D721Med (cell line): ENCODE measurements at regions not wholly inside any gene's neighbourhood (a gene's known extent, or its start where the extent isn't known, plus 50 kb on each side); places are given as distances from the start of the nearest gene placed in this dataset.

ENCODE experiments used
- DNase-seq: peaks from one replicate; pipeline ENCODE4 v3.0.0; 2011; ENCODE audit warnings: low spot score; ENCODE audit not compliant: insufficient read length
- FAIRE-seq: peaks from 2 replicates; lab custom pipeline; 2011; peaks lifted over from hg19 to GRCh38; lab: Jason Lieb, UNC
- CTCF ChIP-seq: IDR thresholded peaks from 2 replicates; pipeline ENCODE4 v1.5.1; 2012; ENCODE audit warnings: mild to moderate bottlenecking, control low read depth; ENCODE audit not compliant: insufficient read depth; ENCODE audit errors: missing control alignments

- DNase-seq = no peak
- FAIRE-seq = no peak
- no peak for TF ChIP-seq CTCF
Observed at GRCh38 chr21:35421221-35421620, 372.1 kb upstream of the RUNX1 start.

GRCh38 chr21:35420656-35421055 lies 371.6 kb upstream of the RUNX1 start:
- FAIRE-seq (no peak), DNase-seq (no peak)
- no peak for TF ChIP-seq CTCF

GRCh38 chr21:35417762-35418161 lies 368.7 kb upstream of the RUNX1 start:
- TF ChIP-seq CTCF = no peak
- no peak for FAIRE-seq

GRCh38 chr21:35416866-35417489 lies 367.9 kb upstream of the RUNX1 start:
- no peak for TF ChIP-seq CTCF
- FAIRE-seq (no peak), DNase-seq (no peak)

More at GRCh38 chr21:35417762-35418161, 368.7 kb upstream of the RUNX1 start:
- no peak for DNase-seq

- DNase-seq (no peak), FAIRE-seq (no peak)
- no peak for TF ChIP-seq CTCF
Observed at GRCh38 chr21:35414507-35415139, 365.5 kb upstream of the RUNX1 start.

- no peak for DNase-seq
- no peak for FAIRE-seq
- no peak for TF ChIP-seq CTCF
Observed at GRCh38 chr21:35414056-35414455, 365.0 kb upstream of the RUNX1 start.

GRCh38 chr21:35412231-35412630 lies 363.1 kb upstream of the RUNX1 start:
- FAIRE-seq = no peak
- TF ChIP-seq CTCF = no peak
- DNase-seq = no peak
